HepG2 (cell line): ENCODE measurements at regions not wholly inside any gene's neighbourhood (a gene's known extent, or its start where the extent isn't known, plus 50 kb on each side); places are given as distances from the start of the nearest gene placed in this dataset.

Experiments used
- ARID5B ChIP-seq: IDR thresholded peaks from 2 replicates; pipeline ENCODE4 v1.4.0; 2020; ENCODE audit warnings: mild to moderate bottlenecking, missing genetic modification reagents
- CEBPB ChIP-seq: IDR thresholded peaks from 2 replicates; pipeline ENCODE4 v1.6.1; 2011; ENCODE audit warnings: low read depth, low read length, improper control_type of control experiment, borderline replicate concordance
- ELF1 ChIP-seq: sonication (generic); formaldehyde crosslinking; IDR thresholded peaks from 2 replicates; pipeline ENCODE4 v1.4.0; 2020; ENCODE audit warnings: missing genetic modification reagents
- SKI ChIP-seq: fragments of 450-650 bp; IDR thresholded peaks from one replicate; pipeline ENCODE4 v1.6.1; 2018; ENCODE audit warnings: mild to moderate bottlenecking; ENCODE audit not compliant: partially characterized antibody
- TEAD3 ChIP-seq: optimal IDR thresholded peaks from 2 replicates; pipeline ENCODE3; 2016; ENCODE audit warnings: borderline replicate concordance
- ZBTB21 ChIP-seq: sonication (generic); formaldehyde crosslinking; IDR thresholded peaks from 2 replicates; pipeline ENCODE4 v1.4.0; 2020; ENCODE audit warnings: missing genetic modification reagents
- TF ChIP-seq, protein P1 (sequence below): sonication (generic); formaldehyde crosslinking; IDR thresholded peaks from 2 replicates; pipeline ENCODE4 v1.4.0; 2020; ENCODE audit warnings: missing genetic modification reagents
- TF ChIP-seq, protein P2 (sequence below): sonication (generic); formaldehyde crosslinking; IDR thresholded peaks from 2 replicates; pipeline ENCODE4 v1.5.1; 2020; ENCODE audit warnings: mild to moderate bottlenecking, missing genetic modification reagents, moderate library complexity

GRCh38 chr2:144198116-144198515 lies 321.8 kb downstream of the ZEB2 start (continued):
- 0 out of 2 replicates have a peak, but pooled peaks have one; percentile 22 for TF ChIP-seq ARID5B
- peak; percentile 49 for TF ChIP-seq TEAD3 (CRISPR knock-in tag)
- TF ChIP-seq, protein P1, sequence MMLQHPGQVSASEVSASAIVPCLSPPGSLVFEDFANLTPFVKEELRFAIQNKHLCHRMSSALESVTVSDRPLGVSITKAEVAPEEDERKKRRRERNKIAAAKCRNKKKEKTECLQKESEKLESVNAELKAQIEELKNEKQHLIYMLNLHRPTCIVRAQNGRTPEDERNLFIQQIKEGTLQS (CRISPR knock-in tag): peak; percentile 60; the same call in 1 of the 2 replicates
- TF ChIP-seq CEBPB: peak; percentile 80
- peak; percentile 65 for TF ChIP-seq ZBTB21 (CRISPR knock-in tag)
- TF ChIP-seq ELF1 (CRISPR knock-in tag): peak; percentile 82
- TF ChIP-seq, protein P2, sequence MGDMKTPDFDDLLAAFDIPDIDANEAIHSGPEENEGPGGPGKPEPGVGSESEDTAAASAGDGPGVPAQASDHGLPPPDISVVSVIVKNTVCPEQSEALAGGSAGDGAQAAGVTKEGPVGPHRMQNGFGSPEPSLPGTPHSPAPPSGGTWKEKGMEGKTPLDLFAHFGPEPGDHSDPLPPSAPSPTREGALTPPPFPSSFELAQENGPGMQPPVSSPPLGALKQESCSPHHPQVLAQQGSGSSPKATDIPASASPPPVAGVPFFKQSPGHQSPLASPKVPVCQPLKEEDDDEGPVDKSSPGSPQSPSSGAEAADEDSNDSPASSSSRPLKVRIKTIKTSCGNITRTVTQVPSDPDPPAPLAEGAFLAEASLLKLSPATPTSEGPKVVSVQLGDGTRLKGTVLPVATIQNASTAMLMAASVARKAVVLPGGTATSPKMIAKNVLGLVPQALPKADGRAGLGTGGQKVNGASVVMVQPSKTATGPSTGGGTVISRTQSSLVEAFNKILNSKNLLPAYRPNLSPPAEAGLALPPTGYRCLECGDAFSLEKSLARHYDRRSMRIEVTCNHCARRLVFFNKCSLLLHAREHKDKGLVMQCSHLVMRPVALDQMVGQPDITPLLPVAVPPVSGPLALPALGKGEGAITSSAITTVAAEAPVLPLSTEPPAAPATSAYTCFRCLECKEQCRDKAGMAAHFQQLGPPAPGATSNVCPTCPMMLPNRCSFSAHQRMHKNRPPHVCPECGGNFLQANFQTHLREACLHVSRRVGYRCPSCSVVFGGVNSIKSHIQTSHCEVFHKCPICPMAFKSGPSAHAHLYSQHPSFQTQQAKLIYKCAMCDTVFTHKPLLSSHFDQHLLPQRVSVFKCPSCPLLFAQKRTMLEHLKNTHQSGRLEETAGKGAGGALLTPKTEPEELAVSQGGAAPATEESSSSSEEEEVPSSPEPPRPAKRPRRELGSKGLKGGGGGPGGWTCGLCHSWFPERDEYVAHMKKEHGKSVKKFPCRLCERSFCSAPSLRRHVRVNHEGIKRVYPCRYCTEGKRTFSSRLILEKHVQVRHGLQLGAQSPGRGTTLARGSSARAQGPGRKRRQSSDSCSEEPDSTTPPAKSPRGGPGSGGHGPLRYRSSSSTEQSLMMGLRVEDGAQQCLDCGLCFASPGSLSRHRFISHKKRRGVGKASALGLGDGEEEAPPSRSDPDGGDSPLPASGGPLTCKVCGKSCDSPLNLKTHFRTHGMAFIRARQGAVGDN: no peak
- no peak for TF ChIP-seq SKI
- TF ChIP-seq, all 625 proteins: peak for 13
